NCI-H187 (cell line): ENCODE measurements at regions not wholly inside any gene's neighbourhood (a gene's known extent, or its start where the extent isn't known, plus 50 kb on each side); places are given as distances from the start of the nearest gene placed in this dataset.

Source experiments
- DNase-seq, 2 experiments: peaks; one replicate each; lab custom pipeline; 2025; lab: John Stamatoyannopoulos, UW

DNA sequence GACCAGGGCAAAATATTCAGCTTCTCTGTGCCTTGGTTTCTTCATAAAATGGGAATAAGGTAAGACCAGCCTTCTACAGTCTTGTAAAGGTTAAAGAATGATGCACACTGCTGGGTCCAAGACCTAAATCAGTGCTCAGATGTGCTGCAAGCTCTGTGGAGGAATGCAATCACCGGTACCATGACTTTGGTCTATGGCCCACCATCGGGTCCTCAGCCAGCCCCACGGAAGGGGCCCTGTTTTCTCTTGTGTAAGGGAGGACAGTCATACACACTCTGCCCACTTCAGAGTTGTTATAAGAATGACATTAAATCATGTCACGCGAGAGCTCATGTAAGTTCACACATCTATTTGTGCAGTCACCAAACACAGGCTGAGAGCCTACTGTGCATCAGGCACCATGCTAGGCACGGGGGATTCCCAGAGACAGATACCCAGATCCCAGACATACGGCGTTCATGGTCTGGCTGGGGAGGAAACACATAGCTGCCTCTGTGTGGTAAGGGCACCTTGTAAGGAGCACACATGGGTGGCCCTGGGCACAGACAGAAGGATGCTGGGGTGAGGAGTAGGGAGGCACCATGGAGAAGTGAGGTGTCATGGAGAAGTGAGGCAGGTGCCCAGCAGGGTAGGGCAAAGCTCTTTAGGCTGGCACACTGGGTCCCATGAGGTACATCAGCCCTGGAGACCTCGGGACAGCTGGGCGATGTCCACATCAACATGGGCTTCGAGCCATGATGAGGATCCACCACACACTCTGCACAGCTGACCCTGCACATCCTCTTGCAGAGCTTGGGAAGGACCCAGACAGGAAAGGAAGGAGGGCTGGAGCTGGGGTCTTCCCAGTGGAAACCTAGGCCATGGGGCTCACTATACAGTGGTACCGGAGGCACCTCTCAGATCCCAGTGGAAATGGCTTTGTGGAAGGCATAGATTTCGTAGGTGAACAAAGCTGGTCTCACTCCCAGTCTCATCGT lies 190.4 kb upstream of the DIO3 start:
- DNase-seq = no peak

DNA sequence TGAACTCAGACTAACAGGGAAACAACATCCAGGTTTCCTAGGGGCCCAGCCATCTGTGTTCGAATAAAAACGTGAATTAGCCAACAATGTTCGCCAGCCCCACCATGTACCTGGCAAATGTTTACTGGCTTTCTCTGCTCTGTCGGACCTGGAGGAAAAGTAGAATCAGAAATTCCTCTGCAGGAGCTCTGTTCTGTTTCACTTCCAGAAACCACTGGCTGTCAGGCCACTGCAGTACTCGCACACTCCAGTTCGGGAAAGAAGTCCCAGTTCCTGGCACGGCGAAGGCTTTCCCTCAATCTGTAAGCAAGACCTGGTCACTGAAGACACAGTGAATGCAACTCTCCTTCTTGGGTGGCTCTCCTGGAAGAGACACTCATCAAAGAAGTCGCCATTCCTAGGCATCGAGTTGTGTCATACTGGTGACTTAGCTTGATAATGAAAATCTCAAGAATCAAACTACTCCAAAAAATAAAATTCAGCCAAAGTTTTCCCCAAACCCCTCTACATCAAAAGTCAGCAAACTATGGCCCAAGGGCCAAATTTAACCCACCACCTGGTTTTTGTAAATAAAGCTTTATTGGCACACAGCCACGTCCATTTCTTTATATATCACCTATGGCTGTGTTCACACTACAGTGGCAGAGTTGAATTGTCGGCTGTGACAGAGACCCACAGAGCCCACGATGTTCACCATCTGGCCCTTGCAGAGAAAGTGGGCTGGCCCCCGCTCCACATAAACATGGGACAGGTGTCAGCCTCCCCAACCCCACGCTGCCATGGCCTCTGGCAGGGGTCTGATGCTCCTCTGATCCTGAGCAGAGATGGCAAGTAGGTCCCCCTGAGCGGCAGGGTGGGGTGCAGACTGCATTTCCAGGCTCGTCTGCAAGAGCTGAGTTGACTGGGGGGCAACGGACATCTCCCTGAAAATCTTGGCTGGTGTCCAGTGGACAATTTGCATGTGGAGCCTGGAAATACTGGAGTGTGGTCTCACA lies 189.2 kb upstream of the DIO3 start:
- no peak for DNase-seq

DNA sequence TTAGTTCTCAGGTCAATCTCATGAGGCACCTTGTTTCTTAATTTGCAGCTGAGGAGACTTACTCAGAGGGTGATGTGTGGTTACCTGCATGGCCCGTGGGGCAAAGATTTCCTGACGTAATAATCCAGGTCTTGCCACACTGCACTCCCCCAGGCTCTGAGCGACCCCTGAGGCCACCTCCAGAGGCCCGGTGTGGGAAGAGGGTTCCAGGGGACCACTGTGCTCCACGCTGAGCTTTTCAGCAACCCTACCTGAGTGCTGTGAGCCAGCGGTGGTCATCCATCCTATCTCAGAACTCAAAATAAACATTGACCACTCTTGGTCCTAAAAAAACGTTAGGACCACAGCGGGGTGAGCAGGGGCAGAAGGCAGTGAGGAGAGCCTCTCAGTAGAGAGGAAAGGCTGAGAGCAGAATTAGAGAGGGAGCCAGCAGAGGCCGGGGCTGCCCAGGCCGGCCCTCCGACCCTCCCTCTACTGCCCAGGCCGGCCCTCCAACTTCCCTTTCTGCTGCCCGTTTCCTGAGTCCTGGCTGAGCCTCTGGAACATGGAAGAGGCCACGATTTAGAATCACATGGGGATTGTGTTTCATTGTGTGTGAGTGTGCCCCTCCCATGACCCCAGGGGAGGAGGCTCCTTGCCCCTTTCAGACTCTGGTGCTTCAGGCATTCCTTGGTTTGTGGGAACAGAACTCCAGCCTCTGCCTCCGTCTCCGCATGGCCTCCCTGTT lies 188.2 kb upstream of the DIO3 start:
- DNase-seq = no peak

DNA sequence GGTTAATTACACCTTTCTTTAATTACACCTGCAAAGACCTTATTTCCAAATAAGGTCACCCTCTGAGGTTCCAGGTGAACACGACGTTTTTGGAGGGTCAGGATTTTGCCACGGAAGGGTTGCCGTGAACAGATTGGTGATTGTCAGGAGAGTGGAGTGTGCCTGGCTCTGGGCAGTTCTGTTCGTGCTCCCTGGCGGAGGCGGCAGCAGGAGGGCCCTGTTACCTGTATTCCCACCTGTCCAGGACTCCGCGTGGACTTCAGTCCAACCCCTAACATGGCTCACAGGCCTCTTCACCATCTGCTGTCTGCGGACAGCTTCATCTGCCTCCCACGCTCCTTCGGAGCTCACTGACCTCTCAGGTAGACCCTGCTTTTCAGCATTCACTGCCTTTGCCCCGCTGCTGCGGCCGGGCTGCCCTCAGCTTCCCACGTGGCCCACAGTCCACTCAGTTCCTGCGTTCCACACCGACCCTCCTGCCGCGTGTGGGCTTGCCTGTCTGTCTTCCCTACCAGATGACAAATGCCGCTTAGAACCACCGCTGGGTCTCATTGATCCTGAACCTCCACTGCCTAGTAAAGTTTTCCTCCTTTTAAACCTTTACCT lies 187.5 kb upstream of the DIO3 start:
- DNase-seq = no peak

DNA sequence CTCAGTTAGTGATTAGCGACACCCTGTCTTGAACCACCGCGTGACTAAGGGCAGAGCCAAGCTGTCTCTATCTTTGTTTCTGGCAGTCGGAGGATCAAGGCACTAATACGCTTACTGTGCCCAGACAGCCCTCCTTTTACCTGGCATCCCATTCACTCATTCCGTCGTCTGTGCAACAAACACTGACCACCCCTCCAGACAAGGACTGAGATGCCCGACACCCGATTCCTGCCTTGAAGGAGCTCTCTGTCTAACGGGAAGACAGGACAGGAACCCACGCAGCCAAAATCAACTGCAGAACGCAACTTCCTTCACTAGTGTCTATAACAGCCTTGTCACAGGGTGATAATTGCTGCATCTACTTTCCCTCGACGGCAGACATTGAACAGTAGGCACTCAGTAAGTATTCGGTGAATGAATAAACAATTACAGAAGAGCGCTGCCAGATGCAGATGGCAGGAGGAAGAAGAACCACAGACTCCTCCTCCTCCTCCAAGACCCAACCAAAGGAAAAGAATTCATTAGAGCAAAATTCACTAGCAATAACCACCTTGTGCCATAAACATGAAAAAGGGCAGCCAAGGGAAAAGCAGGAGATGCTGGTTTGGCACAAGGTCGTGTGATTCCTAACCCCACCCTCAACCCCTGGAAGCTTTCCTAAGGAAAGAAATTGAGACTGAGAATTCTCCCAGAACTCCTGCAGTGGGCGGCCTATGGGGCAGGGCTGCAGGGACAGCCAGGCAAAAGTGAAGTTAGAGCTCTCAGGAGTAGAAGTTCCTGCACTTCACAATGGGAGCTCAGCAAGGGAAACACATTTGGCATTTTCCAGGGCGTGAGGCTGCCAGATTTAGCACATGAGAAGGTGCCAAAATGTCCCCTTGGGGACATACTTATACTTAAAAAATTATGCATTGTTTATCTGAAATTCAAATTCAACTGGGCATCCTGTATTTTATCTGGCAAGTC lies 186.6 kb upstream of the DIO3 start:
- no peak for DNase-seq

DNA sequence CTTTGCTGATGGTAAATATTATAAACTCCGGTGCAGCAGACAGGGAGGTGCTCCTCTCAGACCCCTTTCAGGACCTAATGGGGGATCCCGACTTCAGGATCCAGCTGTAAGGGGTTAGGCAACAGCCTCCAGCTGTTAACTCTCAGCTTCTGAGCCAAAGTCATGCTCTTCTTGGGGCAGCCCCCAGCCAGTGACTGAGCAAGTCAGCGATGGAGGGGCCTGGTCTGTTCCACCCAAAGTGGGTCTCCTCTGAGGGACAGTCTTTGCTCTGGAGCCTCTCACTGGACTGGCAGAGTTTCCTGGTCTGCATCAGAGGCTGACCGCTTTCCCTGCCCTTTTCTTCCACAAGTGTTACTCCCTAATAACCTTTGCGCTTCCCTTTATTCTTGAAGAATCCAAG lies 184.2 kb upstream of the DIO3 start:
- no peak for DNase-seq

DNA sequence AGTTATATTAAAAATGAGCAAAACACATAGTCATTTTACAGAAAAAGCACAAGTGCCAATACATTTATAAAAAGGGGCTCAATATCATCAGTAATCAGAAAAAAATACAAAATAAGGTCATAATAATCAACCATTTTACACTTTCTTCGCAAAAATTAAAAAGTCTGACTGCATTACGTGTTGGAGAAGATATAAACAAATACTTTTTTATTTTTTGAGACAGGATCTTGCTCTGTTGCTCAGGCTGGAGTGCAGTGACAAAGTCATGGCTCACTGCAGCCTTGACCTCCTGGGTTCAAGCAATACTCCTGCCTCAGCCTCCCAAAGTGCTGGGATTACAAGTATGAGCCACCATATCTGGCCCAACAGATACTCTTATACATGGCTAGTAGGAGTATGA lies 181.5 kb upstream of the DIO3 start:
- DNase-seq = no peak

DNA sequence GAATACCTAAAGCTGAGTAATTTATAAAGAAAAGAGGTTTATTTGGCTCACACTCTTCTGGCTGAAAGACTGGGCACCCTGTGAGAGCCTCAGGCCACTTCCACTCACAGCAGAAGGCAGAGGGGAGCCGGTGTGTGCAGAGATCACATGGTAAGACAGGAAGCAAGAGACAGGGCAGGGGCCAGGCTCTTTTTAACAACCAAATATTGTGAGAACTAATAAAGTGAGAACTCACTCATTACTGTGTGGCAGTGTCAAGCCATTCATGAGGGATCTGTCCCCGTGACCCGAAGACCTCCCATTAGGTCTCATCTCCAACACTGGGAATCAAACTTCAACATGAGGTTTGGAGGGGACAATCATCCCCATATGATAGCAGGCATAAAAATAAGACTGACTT lies 180.8 kb upstream of the DIO3 start:
- no peak for DNase-seq

DNA sequence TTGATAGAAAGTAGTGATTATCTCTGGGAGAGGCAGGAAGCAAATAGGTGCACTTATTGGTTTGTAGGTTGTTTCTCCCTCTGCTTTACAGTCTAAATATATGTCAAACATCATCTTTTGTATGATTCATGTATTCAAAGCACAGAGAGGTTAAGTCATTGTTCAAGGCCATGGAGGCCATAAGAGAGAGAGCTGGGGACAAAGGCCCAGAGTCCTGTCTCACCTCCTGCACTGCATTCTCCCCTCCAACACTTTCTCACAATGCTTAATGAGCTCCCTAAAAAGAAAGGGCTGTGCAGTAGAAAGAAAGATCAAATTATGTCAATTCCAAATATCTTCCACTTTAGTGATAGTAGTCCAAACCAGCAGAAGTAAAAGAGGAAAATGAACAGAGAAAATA lies 180.4 kb upstream of the DIO3 start:
- DNase-seq = no peak

DNA sequence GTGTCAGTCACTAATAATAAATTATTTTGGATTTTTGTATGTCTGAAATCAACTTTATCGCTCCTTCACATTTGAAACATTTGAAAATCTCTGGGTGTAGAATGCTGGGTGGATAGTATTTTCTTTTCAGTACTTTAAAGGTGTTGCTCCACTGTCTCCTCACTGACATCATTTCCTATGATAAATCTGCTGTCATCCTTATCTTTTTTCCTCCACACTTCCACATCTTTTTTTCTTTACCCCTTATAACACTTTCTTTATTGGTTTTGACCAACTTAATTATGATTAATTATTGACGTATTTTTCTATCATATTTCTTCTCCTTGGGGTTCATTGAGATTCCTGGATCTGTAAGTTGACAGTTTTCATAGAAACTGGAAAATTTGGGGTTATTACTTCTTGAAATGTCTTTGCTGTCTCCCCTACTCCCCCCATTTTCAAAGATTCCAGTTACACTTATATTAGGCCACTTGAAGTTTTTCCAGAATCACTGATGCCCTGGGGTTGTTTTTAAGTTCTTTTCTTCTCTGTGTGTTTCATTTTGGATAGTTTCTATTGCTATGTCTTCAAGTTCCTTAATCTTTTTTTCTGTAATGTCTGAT lies 177.5 kb upstream of the DIO3 start:
- no peak for DNase-seq

DNA sequence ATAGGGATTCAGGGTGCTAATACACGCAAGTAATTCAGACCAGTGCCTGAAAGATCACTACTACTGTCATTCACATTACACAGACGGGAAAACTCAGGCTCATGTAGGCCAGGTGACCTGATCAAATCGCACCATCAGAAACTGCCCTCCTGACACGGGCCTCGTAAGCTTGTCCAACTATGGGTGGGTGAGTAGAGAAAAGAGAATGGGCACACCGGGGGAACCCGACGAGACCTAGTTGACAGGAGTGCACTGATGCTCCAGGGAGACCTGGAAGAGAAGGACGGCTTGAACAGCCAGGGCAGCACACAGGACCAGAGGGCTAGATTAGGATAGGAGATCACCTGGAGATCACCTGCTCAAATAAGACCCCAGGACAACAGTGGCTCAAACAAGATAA lies 166.9 kb upstream of the DIO3 start:
- DNase-seq = no peak

DNA sequence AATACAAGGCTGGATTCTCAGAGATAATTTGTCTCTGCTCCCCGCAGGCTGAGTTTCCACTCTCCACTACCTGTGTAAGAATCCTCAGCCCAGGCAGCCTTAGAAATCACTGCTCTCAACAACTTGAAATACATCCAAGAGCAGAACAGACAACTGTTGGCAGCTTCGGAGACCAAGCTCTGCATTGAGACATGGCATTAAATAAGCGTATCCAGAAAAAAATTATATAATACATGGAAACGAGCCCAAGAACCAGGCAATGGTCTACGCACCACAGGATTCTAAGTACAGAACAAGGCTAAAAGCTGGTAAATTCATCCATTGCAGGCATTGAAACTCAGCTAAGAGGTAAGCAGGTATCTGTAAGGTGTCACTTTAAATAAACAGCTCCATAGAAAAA lies 165.5 kb upstream of the DIO3 start:
- DNase-seq = no peak

DNA sequence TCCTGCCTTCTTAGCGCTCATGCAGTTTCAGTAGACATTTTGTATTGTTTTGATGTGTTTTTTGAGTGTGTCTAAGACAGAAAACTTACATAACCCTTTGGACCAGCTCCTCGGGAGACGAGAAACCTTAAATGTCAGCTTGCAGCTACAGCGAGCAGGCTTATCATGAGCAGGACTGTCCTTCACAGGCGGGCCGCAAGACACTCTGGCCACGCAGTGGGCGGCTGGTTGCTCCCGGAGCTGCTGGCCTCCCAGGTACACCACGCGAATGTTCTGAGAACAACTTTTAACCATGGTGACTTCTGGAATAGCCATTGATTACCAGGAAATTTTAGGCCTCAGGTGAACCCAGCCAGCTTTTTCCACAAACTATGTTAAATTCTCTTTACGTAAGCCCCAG lies 164.1 kb upstream of the DIO3 start:
- DNase-seq = no peak

DNA sequence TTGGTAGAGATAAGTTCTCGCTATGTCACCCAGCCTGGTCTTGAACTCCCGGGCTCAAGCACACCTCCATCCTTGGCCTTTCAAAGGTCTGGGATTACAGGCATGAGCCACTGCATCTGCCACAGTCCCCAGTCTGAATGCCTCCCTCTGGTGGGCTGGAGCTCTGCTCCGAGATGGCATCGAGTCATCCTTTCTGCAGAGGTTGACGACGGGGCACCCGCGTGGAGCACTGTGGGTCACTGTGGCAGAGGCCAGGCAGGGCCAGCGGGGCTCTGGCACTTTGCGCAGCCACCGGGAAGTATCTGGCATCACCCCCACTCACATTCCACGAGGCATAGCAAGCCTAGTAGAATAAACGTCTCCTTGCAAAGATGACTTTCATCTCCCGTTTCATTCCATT lies 163.3 kb upstream of the DIO3 start:
- no peak for DNase-seq

DNA sequence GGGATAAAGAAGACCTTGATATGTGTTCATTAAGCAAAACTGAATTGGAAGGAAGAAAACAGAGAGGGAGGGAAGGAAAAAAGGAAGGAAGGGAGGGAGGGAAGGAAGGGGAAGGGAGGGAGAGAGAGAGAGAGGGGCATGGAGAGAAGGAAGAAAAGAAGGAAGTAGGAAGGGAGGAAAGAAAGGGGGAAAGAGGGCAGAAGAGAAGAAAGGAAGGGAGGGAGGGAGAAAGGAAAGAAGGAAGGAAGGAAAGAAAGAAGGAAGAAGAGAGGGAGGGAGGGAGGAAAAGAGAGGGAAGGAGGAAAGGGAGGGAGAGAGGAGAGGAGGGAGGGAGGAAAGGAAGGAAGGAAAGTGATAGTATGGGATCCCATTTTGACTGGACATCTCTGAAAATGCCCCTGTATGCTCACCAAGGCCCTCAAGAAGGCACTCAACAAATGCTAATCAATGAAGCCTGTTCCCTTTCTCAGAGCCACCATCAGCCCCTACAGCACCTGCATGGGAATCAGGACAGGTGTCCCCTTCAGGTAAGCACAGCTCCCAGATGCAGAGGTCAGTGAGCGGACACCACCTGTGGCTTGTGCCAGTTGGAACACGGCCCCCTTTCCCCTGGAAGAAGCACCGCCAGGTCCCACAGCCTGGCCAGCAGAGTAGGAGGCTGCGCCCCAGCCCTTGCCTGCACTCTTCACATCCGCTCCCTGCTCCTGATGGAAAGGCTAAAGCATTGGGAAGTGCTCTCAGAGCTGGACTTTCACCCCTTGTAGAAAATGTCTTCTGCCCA lies 161.4 kb upstream of the DIO3 start:
- DNase-seq = no peak

DNA sequence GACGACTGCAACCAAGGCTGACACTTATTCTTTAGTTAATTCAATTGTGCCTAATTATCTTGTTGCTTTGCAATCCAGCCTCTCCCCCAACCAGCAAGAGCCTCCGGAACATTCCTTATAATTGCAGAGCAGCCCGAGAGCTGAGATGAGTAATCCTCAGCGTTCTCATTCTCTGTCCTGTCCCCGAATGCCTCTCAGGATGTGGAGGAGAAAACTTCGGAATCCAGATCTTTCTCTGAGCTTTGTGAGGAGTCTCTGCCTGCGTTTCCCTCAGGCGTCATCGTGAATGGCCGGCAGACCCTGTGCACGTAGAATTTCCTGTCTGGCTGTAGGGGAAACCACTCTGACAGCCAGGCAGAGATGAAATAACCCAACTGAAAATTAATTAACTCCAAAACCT lies 160.5 kb upstream of the DIO3 start:
- no peak for DNase-seq

DNA sequence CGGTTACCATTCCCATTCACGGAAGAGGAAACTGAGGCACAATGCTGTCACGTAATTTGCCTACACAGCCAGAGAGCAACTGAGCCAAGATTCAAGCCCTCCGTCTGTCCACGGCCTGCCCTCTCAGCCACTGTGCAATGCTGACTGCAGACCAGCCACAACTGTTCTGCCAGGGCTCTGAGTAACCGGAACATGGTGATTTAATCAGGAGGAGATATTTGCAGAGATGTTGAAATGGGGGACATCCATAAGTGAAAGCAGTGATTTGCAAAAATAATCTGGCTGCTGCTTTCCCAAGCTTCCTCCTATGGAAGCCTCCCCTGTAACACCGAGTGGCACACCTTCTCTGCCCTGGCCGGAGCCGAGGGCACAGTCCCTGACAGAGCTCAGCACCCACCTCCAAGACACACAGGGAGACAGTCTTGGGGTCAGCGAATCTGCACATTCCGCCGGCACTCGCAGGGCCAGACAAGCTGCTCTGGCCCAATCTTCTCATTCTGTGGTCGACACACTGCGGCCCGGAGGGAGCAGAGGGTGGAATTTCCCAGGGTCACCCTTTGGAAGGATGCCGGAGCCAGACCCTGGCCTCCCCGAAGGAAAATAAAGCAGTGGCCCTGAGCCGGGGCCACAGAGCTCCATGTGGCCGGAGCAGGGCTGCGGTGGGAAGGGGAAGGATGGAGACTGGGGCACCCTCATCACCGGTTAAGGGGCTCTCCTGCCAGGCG lies 158.2 kb upstream of the DIO3 start:
- DNase-seq = no peak

DNA sequence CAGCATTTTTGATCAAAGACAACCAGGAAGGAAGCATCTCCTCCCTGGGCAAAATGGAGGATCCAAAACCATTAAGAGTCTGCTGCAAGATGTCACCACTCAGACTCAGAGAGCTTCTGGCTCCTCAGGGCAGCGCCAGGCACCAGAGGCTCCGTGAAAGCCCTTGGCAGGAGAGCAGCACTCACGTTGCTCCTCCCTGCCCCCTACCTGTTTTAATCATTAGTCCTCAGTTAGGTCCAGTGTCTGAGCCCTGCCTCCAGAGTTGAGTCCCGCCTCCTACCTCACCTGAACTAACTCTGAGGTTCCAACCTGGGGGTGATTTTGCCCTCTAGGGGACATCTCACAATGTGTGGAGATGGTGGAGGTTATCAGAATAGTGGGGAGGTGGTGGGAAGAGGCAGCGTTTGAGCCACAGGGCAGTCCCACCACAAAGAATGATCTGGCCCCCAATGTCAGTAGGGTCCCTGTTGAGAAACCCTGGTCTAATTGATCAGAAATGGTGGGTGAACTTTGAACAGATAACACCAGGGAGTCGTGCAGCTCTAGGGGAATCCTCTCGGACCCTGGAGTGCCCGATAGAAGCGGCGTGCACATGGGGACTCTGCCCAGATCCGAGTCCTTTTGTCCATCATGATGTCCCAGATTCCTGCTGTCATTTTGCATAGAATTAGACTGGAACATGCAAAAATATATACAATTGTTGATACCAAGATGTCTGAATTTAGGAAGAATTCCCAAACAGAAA lies 156.7 kb upstream of the DIO3 start:
- no peak for DNase-seq
